ENCODE measurements at regions not wholly inside any gene's neighbourhood (a gene's known extent, or its start where the extent isn't known, plus 50 kb on each side); places are given as distances from the start of the nearest gene placed in this dataset.

GRCh38 chr1:98008373-98008772 is 87.5 kb upstream of the DPYD start:
- TF ChIP-seq POLR2A (IDR thresholded peaks at IDR 0.05; ENCODE audit: low read depth, low read length): no peak
- no peak for TF ChIP-seq POLR2AphosphoS5 (IDR thresholded peaks at IDR 0.05; ENCODE audit: low read depth, low read length)
- TF ChIP-seq POU2F2 (IDR thresholded peaks at IDR 0.05; ENCODE audit: low read depth, low read length): no peak
- no peak for TF ChIP-seq TAF1 (IDR thresholded peaks at IDR 0.05; ENCODE audit: low read depth, low read length)
- TF ChIP-seq SPI1 (IDR thresholded peaks at IDR 0.05; ENCODE audit: low read depth, low read length): no peak
- no peak for TF ChIP-seq PAX5 (IDR thresholded peaks at IDR 0.05; ENCODE audit: insufficient read depth, low read length, severe bottlenecking)

Measured in GM12891 (cell line).